Astrocyte (in vitro differentiated cells and primary cell): ENCODE measurements at regions not wholly inside any gene's neighbourhood (a gene's known extent, or its start where the extent isn't known, plus 50 kb on each side); places are given as distances from the start of the nearest gene placed in this dataset.

Source experiments
- CTCF ChIP-seq: IDR thresholded peaks from 2 replicates; pipeline ENCODE4 v1.5.1; 2011; ENCODE audit warnings: low read depth, mild to moderate bottlenecking, inconsistent platforms, low read length, moderate library complexity; ENCODE audit not compliant: insufficient read depth
- EZH2 ChIP-seq: IDR thresholded peaks from 2 replicates; pipeline ENCODE4 v1.6.1; 2012; ENCODE audit warnings: mild to moderate bottlenecking, low read length, inconsistent platforms; ENCODE audit not compliant: insufficient read depth

- no peak for TF ChIP-seq EZH2
- no peak for TF ChIP-seq CTCF
These were observed 87.6 kb upstream of the SOX2 start for GRCh38 chr3:181623924-181624694.
